Jurkat, Clone E6-1 (cell line): ENCODE measurements at regions not wholly inside any gene's neighbourhood (a gene's known extent, or its start where the extent isn't known, plus 50 kb on each side); places are given as distances from the start of the nearest gene placed in this dataset.
"Not testable (repeated sequence)": the region's sequence is repeated elsewhere in the genome, so short reads cannot be mapped to it uniquely, and the experiment has no call there.

Source experiments
- DNase-seq: peaks from one replicate; pipeline ENCODE4 v3.0.0-alpha.2; 2011; ENCODE audit warnings: low read depth, low spot score
- H3K4me3 ChIP-seq: 2 replicates; pipeline ENCODE4 v1.5.1; 2011; ENCODE audit warnings: mild to moderate bottlenecking, low read length, control low read depth, moderate library complexity

GRCh38 chr5:96226941-96227552 is 206.0 kb downstream of the PCSK1 start:
- H3K4me3 ChIP-seq: no peak overlapping the region
- DNase-seq: no peak

GRCh38 chr5:96222129-96222528 is 210.9 kb downstream of the PCSK1 start:
- H3K4me3 ChIP-seq: no peak overlapping the region
- DNase-seq: no peak

- DNase-seq: no peak
- H3K4me3 ChIP-seq: no peak overlapping the region
Measured at GRCh38 chr5:96220610-96221390, 212.2 kb downstream of the PCSK1 start.

GRCh38 chr5:96219580-96220281 is 213.3 kb downstream of the PCSK1 start:
- DNase-seq: no peak

GRCh38 chr5:96218653-96219052 is 214.4 kb downstream of the PCSK1 start:
- DNase-seq: no peak
- no peak overlapping the region for H3K4me3 ChIP-seq

More at GRCh38 chr5:96219580-96220281, 213.3 kb downstream of the PCSK1 start:
- H3K4me3 ChIP-seq: no peak overlapping the region

GRCh38 chr5:96214442-96215197 is 218.4 kb downstream of the PCSK1 start:
- DNase-seq: no peak

GRCh38 chr5:96209829-96210228 is 223.2 kb downstream of the PCSK1 start:
- H3K4me3 ChIP-seq: no peak overlapping the region
- no peak for DNase-seq

More at GRCh38 chr5:96214442-96215197, 218.4 kb downstream of the PCSK1 start:
- H3K4me3 ChIP-seq: no peak overlapping the region

- DNase-seq: no peak
- no peak overlapping the region for H3K4me3 ChIP-seq
Measured at GRCh38 chr5:96207420-96207819, 225.6 kb downstream of the PCSK1 start.

GRCh38 chr5:96203761-96204160 is 229.3 kb downstream of the PCSK1 start:
- no peak for DNase-seq
- no peak overlapping the region for H3K4me3 ChIP-seq

GRCh38 chr5:96201503-96201902 is 231.5 kb downstream of the PCSK1 start:
- H3K4me3 ChIP-seq: no peak overlapping the region
- DNase-seq: no peak

GRCh38 chr5:96200641-96201040 is 232.4 kb downstream of the PCSK1 start:
- DNase-seq: no peak
- H3K4me3 ChIP-seq: no peak overlapping the region

- no peak for DNase-seq
Measured at GRCh38 chr5:96199713-96200183, 233.3 kb downstream of the PCSK1 start.

GRCh38 chr5:96198356-96199058 is 234.5 kb downstream of the PCSK1 start:
- no peak for DNase-seq
- H3K4me3 ChIP-seq: no peak overlapping the region

More at GRCh38 chr5:96199713-96200183, 233.3 kb downstream of the PCSK1 start:
- H3K4me3 ChIP-seq: no peak overlapping the region

- not testable (repeated sequence) for H3K4me3 ChIP-seq, DNase-seq
Measured at GRCh38 chr5:96197767-96198166, 235.3 kb downstream of the PCSK1 start.

GRCh38 chr5:96197347-96197746 is 235.7 kb upstream of the ELL2 start:
- H3K4me3 ChIP-seq: no peak overlapping the region
- no peak for DNase-seq

GRCh38 chr5:96196890-96197289 is 235.2 kb upstream of the ELL2 start:
- DNase-seq: no peak
- no peak overlapping the region for H3K4me3 ChIP-seq

GRCh38 chr5:96196407-96196806 is 234.8 kb upstream of the ELL2 start:
- no peak overlapping the region for H3K4me3 ChIP-seq
- DNase-seq: no peak

- no peak for DNase-seq
- H3K4me3 ChIP-seq: no peak overlapping the region
Measured at GRCh38 chr5:96195123-96195522, 233.5 kb upstream of the ELL2 start.

GRCh38 chr5:96194593-96194992 is 232.9 kb upstream of the ELL2 start:
- no peak overlapping the region for H3K4me3 ChIP-seq
- no peak for DNase-seq
